Ishikawa (cell line): ENCODE measurements at regions not wholly inside any gene's neighbourhood (a gene's known extent, or its start where the extent isn't known, plus 50 kb on each side); places are given as distances from the start of the nearest gene placed in this dataset.

Experiments
- CEBPB ChIP-seq: IDR thresholded peaks from 2 replicates; pipeline ENCODE4 v1.6.1; 2012
- CREB1 ChIP-seq: IDR thresholded peaks from 2 replicates; pipeline ENCODE4 v1.6.1; 2012; ENCODE audit warnings: low read depth
- EGR1 ChIP-seq: IDR thresholded peaks from 2 replicates; pipeline ENCODE4 v1.6.1; 2012
- EP300 ChIP-seq: IDR thresholded peaks from 2 replicates; pipeline ENCODE4 v1.6.1; 2012; ENCODE audit warnings: borderline replicate concordance
- FOXM1 ChIP-seq: IDR thresholded peaks from 2 replicates; pipeline ENCODE4 v1.6.1; 2012; ENCODE audit warnings: low read depth, borderline replicate concordance
- MAX ChIP-seq: IDR thresholded peaks from 2 replicates; pipeline ENCODE4 v1.6.1; 2012
- NFIC ChIP-seq: IDR thresholded peaks from 2 replicates; pipeline ENCODE4 v1.6.1; 2012
- RAD21 ChIP-seq: IDR thresholded peaks from 2 replicates; pipeline ENCODE4 v1.6.1; 2012; ENCODE audit warnings: low read depth
- REST ChIP-seq: IDR thresholded peaks from 2 replicates; pipeline ENCODE4 v1.6.1; 2012; ENCODE audit warnings: low read depth, mild to moderate bottlenecking
- TAF1 ChIP-seq: IDR thresholded peaks from 2 replicates; pipeline ENCODE4 v1.6.1; 2012; ENCODE audit warnings: low read depth, mild to moderate bottlenecking
- TCF12 ChIP-seq: IDR thresholded peaks from 2 replicates; pipeline ENCODE4 v1.6.1; 2012; ENCODE audit warnings: low read depth
- TEAD4 ChIP-seq: IDR thresholded peaks from 2 replicates; pipeline ENCODE4 v1.6.1; 2012
- USF1 ChIP-seq: IDR thresholded peaks from 2 replicates; pipeline ENCODE4 v1.6.1; 2012
- YY1 ChIP-seq: IDR thresholded peaks from 2 replicates; pipeline ENCODE4 v1.6.1; 2012; ENCODE audit warnings: low read depth
- ZBTB7A ChIP-seq: IDR thresholded peaks from 2 replicates; pipeline ENCODE4 v1.6.1; 2012; ENCODE audit warnings: low read depth

- TF ChIP-seq MAX (no peak), EGR1 (no peak), CEBPB (no peak), FOXM1 (no peak), TEAD4 (no peak), REST (no peak), NFIC (no peak)
These were observed 550.9 kb downstream of the ADCYAP1 start for GRCh38 chr18:1455605-1456004.

- no peak for TF ChIP-seq MAX
- no peak for TF ChIP-seq REST
- TF ChIP-seq EP300: no peak
- TF ChIP-seq NFIC: no peak
- TF ChIP-seq USF1: no peak
These were observed 553.9 kb downstream of the ADCYAP1 start for GRCh38 chr18:1458547-1458946.

GRCh38 chr18:1463981-1464380, 559.3 kb downstream of the ADCYAP1 start:
- TF ChIP-seq REST (no peak), RAD21 (no peak), FOXM1 (no peak), TEAD4 (no peak), ZBTB7A (no peak), YY1 (no peak), USF1 (no peak)

- TF ChIP-seq EP300: no peak
- no peak for TF ChIP-seq EGR1
- TF ChIP-seq CEBPB: no peak
- TF ChIP-seq FOXM1: no peak
- no peak for TF ChIP-seq NFIC
- TF ChIP-seq MAX: no peak
- TF ChIP-seq TCF12: no peak
- TF ChIP-seq CREB1: no peak
- no peak for TF ChIP-seq RAD21
- TF ChIP-seq USF1: no peak
- no peak for TF ChIP-seq YY1
- no peak for TF ChIP-seq ZBTB7A
- TF ChIP-seq TAF1: no peak
- TF ChIP-seq TEAD4: no peak
- no peak for TF ChIP-seq REST
These were observed 560.0 kb downstream of the ADCYAP1 start for GRCh38 chr18:1464444-1465217.
